ENCODE measurements at regions not wholly inside any gene's neighbourhood (a gene's known extent, or its start where the extent isn't known, plus 50 kb on each side); places are given as distances from the start of the nearest gene placed in this dataset.

- WGBS, 4 donors: 59 to 86% (median 71%) methylated on average over 1 of the region's 1 CpG
- intact Hi-C loops (cut with DNase I): loop anchor here in 1 of 2 donors (5.0 kb wide), 1 partner anchor 52 kb away; no protein-coding TSS in a partner anchor
- TF ChIP-seq CTCF (IDR thresholded peaks at IDR 0.05) (no peak), POLR2A (IDR thresholded peaks at IDR 0.05) (no peak)
- DNase-seq: no peak
- Histone ChIP-seq H3K36me3 (replicated peaks in 1 of 2) (no peaks in the 10 kb centered on the region), H3K27me3 (no peaks in the 10 kb centered on the region), H3K9me3 (replicated peaks in 1 of 3) (no peaks in the 10 kb centered on the region), H3K27ac (no peak overlapping the region), H3K4me1 (replicated peaks in 1 of 2) (peaks cover under 1 to 19% of the 10 kb centered on the region in 2 donors), H3K4me3 (no peak overlapping the region)
Observed at GRCh38 chr1:182139496-182139895, 78.0 kb upstream of the ZNF648 start.

GRCh38 chr1:182137546-182137945, 76.0 kb upstream of the ZNF648 start:
- no peaks in the 10 kb centered on the region for H3K9me3 ChIP-seq (replicated peaks in 1 of 3)
- H3K4me1 ChIP-seq (replicated peaks in 1 of 2): peaks cover 0 to 6% of the 10 kb centered on the region in 2 donors
- H3K4me3 ChIP-seq: no peak overlapping the region
- H3K27me3 ChIP-seq: no peaks in the 10 kb centered on the region
- WGBS, 4 donors: 81 to 100% (median 91%) methylated on average over 1 of the region's 1 CpG
- no peak for DNase-seq
- no peaks in the 10 kb centered on the region for H3K36me3 ChIP-seq (replicated peaks in 1 of 2)
- intact Hi-C loops (cut with DNase I): loop anchor here in 1 of 2 donors (5.0 kb wide), 1 partner anchor 50 kb away; no protein-coding TSS in a partner anchor
- peak overlapping the region in 1 of 5 donors; percentile 2 for H3K27ac ChIP-seq
- TF ChIP-seq POLR2A (IDR thresholded peaks at IDR 0.05) (no peak), CTCF (IDR thresholded peaks at IDR 0.05) (no peak)

- 73 to 89% (median 84%) methylated on average over 1 of the region's 1 CpG for WGBS, 4 donors
- Histone ChIP-seq H3K4me1 (replicated peaks in 1 of 2) (peaks cover 0 to 6% of the 10 kb centered on the region in 2 donors), H3K27ac (no peak overlapping the region), H3K36me3 (replicated peaks in 1 of 2) (no peaks in the 10 kb centered on the region), H3K9me3 (replicated peaks in 1 of 3) (no peaks in the 10 kb centered on the region), H3K27me3 (no peaks in the 10 kb centered on the region), H3K4me3 (no peak overlapping the region)
- intact Hi-C loops (cut with DNase I): loop anchor here in 1 of 2 donors (5.0 kb wide), 1 partner anchor 49 kb away; no protein-coding TSS in a partner anchor
- no peak for TF ChIP-seq CTCF (IDR thresholded peaks at IDR 0.05)
- no peak for TF ChIP-seq POLR2A (IDR thresholded peaks at IDR 0.05)
- no peak for DNase-seq
Observed at GRCh38 chr1:182135946-182136345, 74.4 kb upstream of the ZNF648 start.

GRCh38 chr1:182134257-182134656, 72.7 kb upstream of the ZNF648 start:
- no peak for DNase-seq
- no peaks in the 10 kb centered on the region for H3K9me3 ChIP-seq (replicated peaks in 1 of 3)
- H3K4me3 ChIP-seq: no peak overlapping the region
- no peak for TF ChIP-seq CTCF (IDR thresholded peaks at IDR 0.05)
- no peak for TF ChIP-seq POLR2A (IDR thresholded peaks at IDR 0.05)
- WGBS, 4 donors: 88 to 98% (median 93%) methylated on average over 4 of the region's 4 CpGs
- no peaks in the 10 kb centered on the region for H3K27me3 ChIP-seq
- H3K4me1 ChIP-seq (replicated peaks in 1 of 2): peaks cover 0 to 6% of the 10 kb centered on the region in 2 donors
- no peak overlapping the region for H3K27ac ChIP-seq
- H3K36me3 ChIP-seq (replicated peaks in 1 of 2): no peaks in the 10 kb centered on the region
- intact Hi-C loops (cut with DNase I): no loop called here
